GM21390 (cell line): ENCODE measurements at regions not wholly inside any gene's neighbourhood (a gene's known extent, or its start where the extent isn't known, plus 50 kb on each side); places are given as distances from the start of the nearest gene placed in this dataset.
"Not testable (repeated sequence)": the region's sequence is repeated elsewhere in the genome, so short reads cannot be mapped to it uniquely, and the experiment has no call there.

Experiments
- ATAC-seq: cut with Tn5 transposase; IDR thresholded peaks from one replicate; pipeline ENCODE4 v1.9.1; 2021; ENCODE audit not compliant: unreplicated experiment

GRCh38 chr7:131653418-131654248, 97.2 kb upstream of the PODXL start:
- no peak for ATAC-seq

GRCh38 chr7:131652934-131653333, 96.5 kb upstream of the PODXL start:
- no peak for ATAC-seq

- ATAC-seq: no peak
Observed at GRCh38 chr7:131652194-131652593, 95.8 kb upstream of the PODXL start.

- no peak for ATAC-seq
Observed at GRCh38 chr7:131649879-131650278, 93.5 kb upstream of the PODXL start.

GRCh38 chr7:131649003-131649541, 92.6 kb upstream of the PODXL start:
- no peak for ATAC-seq

- ATAC-seq: no peak
Observed at GRCh38 chr7:131648491-131648890, 92.1 kb upstream of the PODXL start.

GRCh38 chr7:131646203-131646602, 89.8 kb upstream of the PODXL start:
- no peak for ATAC-seq

GRCh38 chr7:131642429-131642828, 86.0 kb upstream of the PODXL start:
- ATAC-seq: no peak

- ATAC-seq: no peak
Observed at GRCh38 chr7:131640686-131641085, 84.3 kb upstream of the PODXL start.

- no peak for ATAC-seq
Observed at GRCh38 chr7:131638641-131639430, 82.4 kb upstream of the PODXL start.

- no peak for ATAC-seq
Observed at GRCh38 chr7:131637859-131638258, 81.4 kb upstream of the PODXL start.

GRCh38 chr7:131636092-131636491, 79.7 kb upstream of the PODXL start:
- ATAC-seq: no peak

- not testable (repeated sequence) for ATAC-seq
Observed at GRCh38 chr7:131634197-131634596, 77.8 kb upstream of the PODXL start.

- ATAC-seq: no peak
Observed at GRCh38 chr7:131633342-131633843, 77.0 kb upstream of the PODXL start.

- ATAC-seq: no peak
Observed at GRCh38 chr7:131630427-131630826, 74.0 kb upstream of the PODXL start.

- no peak for ATAC-seq
Observed at GRCh38 chr7:131629217-131629882, 72.9 kb upstream of the PODXL start.

GRCh38 chr7:131628634-131629033, 72.2 kb upstream of the PODXL start:
- no peak for ATAC-seq

GRCh38 chr7:131627735-131628190, 71.3 kb upstream of the PODXL start:
- ATAC-seq: no peak

GRCh38 chr7:131626643-131627042, 70.2 kb upstream of the PODXL start:
- no peak for ATAC-seq

GRCh38 chr7:131625817-131626372, 69.5 kb upstream of the PODXL start:
- ATAC-seq: no peak

GRCh38 chr7:131625345-131625744, 68.9 kb upstream of the PODXL start:
- ATAC-seq: not testable (repeated sequence)
